ENCODE measurements at regions not wholly inside any gene's neighbourhood (a gene's known extent, or its start where the extent isn't known, plus 50 kb on each side); places are given as distances from the start of the nearest gene placed in this dataset.

- TF ChIP-seq ATF2 (IDR thresholded peaks at IDR 0.05; ENCODE audit: low read length): no peak; the same call in 1 of the 2 replicates
- TF ChIP-seq USF2 (IDR thresholded peaks at IDR 0.05; ENCODE audit: low read length): no peak
- TF ChIP-seq JUN (IDR thresholded peaks at IDR 0.05; ENCODE audit: low read depth, low read length): no peak
- 0 out of 2 replicates have a peak, but pooled peaks have one; percentile 67 for TF ChIP-seq TCF12 (IDR thresholded peaks at IDR 0.05; ENCODE audit: low read depth, low read length)
- TF ChIP-seq RXRA (IDR thresholded peaks at IDR 0.05; ENCODE audit: insufficient read depth, low read depth, low read length): no peak
- TF ChIP-seq KDM4A (IDR thresholded peaks at IDR 0.05; ENCODE audit: low read depth, low read length, severe bottlenecking): no peak
- peak; percentile 66 for TF ChIP-seq POLR2AphosphoS5 (IDR thresholded peaks at IDR 0.05; ENCODE audit: low read depth, low read length)
- TF ChIP-seq KDM1A (IDR thresholded peaks at IDR 0.05; ENCODE audit: borderline replicate concordance, low read length): no peak
- no peak for TF ChIP-seq E2F6 (IDR thresholded peaks at IDR 0.05)
- peak; percentile 20; the same call in 1 of the 2 replicates for TF ChIP-seq EGR1 (IDR thresholded peaks at IDR 0.05; ENCODE audit: borderline replicate concordance, low read depth, low read length)
These were observed 377.3 kb downstream of the SIPA1L2 start (continued) for GRCh38 chr1:232252546-232253118.

All from H1 (cell line).